ENCODE measurements at regions not wholly inside any gene's neighbourhood (a gene's known extent, or its start where the extent isn't known, plus 50 kb on each side); places are given as distances from the start of the nearest gene placed in this dataset.

DNA sequence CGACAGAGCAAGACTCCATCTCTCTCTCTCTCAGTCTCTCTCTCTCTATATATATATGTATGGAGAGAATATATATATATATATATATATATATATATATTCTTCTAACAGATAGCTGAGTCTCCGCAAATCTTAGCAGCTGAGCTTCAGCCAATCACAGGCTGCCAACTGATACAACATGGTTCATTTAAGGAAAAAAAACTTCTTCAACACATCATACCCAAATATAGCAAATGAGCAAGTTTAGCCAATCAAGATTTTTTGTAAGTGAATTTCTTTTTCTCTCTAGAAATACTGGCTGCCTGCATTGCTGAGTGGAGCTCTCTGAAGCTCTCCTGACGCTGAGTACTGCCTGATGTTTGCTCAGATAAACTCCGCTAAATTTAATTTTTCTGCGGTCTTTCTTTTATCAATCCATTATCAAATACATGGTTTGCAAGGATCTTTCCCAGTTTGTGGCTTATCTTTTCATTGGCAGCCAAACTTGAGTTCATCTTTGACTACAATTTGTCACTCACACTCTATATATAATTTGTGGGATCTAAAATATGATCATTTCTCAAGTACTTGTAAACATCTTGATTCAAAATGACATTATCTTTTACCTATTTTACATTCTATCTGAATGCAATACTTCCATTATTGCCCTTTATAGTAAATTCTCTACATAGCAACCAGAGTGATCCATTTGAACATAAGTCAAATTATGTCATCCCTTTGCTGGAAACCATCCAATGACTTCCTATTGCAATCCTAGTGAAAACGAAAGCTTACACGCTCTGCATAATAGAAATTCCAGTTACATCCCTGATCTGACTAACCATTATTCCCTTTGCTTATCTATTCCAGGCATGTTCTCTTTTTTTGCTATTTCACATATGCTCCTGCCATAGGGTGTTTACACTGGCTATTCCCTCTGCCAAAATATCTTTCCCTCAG is 2131.7 kb downstream of the MRPL39 start:
- H3K4me1 ChIP-seq (ENCODE audit: insufficient read depth) = peaks cover 4% of the 10 kb centered on the region; the same call in 1 of the 2 replicates
- H3K9me2 ChIP-seq (ENCODE audit: insufficient read depth) = no peaks in the 10 kb centered on the region
- no peak for DNase-seq (ENCODE audit: low spot score)
- no peak overlapping the region for H3K4me3 Mint-ChIP-seq
- H3K27ac Mint-ChIP-seq = no peak overlapping the region
- no peak overlapping the region for H3K27ac ChIP-seq (ENCODE audit: low read depth)
- H3K4me2 ChIP-seq = no peak overlapping the region
- H3K4me1 Mint-ChIP-seq = peaks cover 7% of the 10 kb centered on the region
- no peaks in the 10 kb centered on the region for H3F3A ChIP-seq (replicated peaks; ENCODE audit: low read depth)
- no peak overlapping the region for H2AFZ ChIP-seq
- H3K4me3 ChIP-seq = no peak overlapping the region
- no peaks in the 10 kb centered on the region for H3K36me3 Mint-ChIP-seq (ENCODE audit: low read depth)
- ATAC-seq = no peak
- peaks cover 1% of the 10 kb centered on the region for H3K27me3 Mint-ChIP-seq (ENCODE audit: insufficient read depth, low read depth, poor library complexity)
- no peaks in the 10 kb centered on the region for H3K27me3 ChIP-seq (ENCODE audit: insufficient read depth)
- no peaks in the 10 kb centered on the region for H3K79me2 ChIP-seq (replicated peaks; ENCODE audit: insufficient read depth)
- no peaks in the 10 kb centered on the region for H3K9me3 Mint-ChIP-seq
- H3K36me3 ChIP-seq (ENCODE audit: insufficient read depth) = no peaks in the 10 kb centered on the region
- no peaks in the 10 kb centered on the region for H4K20me1 ChIP-seq (replicated peaks; ENCODE audit: insufficient read depth)
- TF ChIP-seq, protein P1, sequence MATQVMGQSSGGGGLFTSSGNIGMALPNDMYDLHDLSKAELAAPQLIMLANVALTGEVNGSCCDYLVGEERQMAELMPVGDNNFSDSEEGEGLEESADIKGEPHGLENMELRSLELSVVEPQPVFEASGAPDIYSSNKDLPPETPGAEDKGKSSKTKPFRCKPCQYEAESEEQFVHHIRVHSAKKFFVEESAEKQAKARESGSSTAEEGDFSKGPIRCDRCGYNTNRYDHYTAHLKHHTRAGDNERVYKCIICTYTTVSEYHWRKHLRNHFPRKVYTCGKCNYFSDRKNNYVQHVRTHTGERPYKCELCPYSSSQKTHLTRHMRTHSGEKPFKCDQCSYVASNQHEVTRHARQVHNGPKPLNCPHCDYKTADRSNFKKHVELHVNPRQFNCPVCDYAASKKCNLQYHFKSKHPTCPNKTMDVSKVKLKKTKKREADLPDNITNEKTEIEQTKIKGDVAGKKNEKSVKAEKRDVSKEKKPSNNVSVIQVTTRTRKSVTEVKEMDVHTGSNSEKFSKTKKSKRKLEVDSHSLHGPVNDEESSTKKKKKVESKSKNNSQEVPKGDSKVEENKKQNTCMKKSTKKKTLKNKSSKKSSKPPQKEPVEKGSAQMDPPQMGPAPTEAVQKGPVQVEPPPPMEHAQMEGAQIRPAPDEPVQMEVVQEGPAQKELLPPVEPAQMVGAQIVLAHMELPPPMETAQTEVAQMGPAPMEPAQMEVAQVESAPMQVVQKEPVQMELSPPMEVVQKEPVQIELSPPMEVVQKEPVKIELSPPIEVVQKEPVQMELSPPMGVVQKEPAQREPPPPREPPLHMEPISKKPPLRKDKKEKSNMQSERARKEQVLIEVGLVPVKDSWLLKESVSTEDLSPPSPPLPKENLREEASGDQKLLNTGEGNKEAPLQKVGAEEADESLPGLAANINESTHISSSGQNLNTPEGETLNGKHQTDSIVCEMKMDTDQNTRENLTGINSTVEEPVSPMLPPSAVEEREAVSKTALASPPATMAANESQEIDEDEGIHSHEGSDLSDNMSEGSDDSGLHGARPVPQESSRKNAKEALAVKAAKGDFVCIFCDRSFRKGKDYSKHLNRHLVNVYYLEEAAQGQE (IDR thresholded peaks at IDR 0.05; ENCODE audit: unreplicated experiment) = no peak
- TF ChIP-seq EZH2phosphoT487 (IDR thresholded peaks at IDR 0.05; ENCODE audit: unreplicated experiment) = no peak

DNA sequence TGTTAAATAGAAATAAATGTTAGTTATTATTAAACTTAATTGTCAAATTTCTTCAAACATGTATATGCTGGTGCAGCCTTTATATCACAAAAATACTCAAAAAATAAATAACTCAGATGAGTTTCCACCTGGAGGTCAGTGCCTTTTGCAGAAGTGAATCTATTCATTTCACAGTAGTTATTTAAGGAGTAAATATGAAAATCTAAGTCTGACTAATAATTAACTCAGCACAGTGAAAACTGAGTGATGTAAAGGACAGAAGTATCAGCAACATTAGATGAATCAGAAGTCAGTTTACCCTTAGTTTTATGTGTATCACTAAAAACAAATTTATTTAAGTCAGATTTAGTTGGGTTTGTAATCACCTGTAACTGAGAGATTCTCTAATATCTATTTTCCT is 2135.4 kb downstream of the MRPL39 start:
- H3K27ac ChIP-seq (ENCODE audit: low read depth) = no peak overlapping the region
- H3K79me2 ChIP-seq (replicated peaks; ENCODE audit: insufficient read depth) = no peaks in the 10 kb centered on the region
- peaks cover 15% of the 10 kb centered on the region for H3K4me1 ChIP-seq (ENCODE audit: insufficient read depth)
- H3K4me3 ChIP-seq = no peak overlapping the region
- H4K20me1 ChIP-seq (replicated peaks; ENCODE audit: insufficient read depth) = no peaks in the 10 kb centered on the region
- no peaks in the 10 kb centered on the region for H3F3A ChIP-seq (replicated peaks; ENCODE audit: low read depth)
- H3K9me3 Mint-ChIP-seq = no peaks in the 10 kb centered on the region
- no peak overlapping the region for H3K4me2 ChIP-seq
- no peaks in the 10 kb centered on the region for H3K9me2 ChIP-seq (ENCODE audit: insufficient read depth)
- H3K36me3 Mint-ChIP-seq (ENCODE audit: low read depth) = no peaks in the 10 kb centered on the region
- no peak for ATAC-seq
- H3K4me1 Mint-ChIP-seq = peaks cover 8% of the 10 kb centered on the region
- H3K27me3 ChIP-seq (ENCODE audit: insufficient read depth) = no peaks in the 10 kb centered on the region
- H3K36me3 ChIP-seq (ENCODE audit: insufficient read depth) = no peaks in the 10 kb centered on the region
- H3K4me3 Mint-ChIP-seq = no peak overlapping the region
- no peak overlapping the region for H2AFZ ChIP-seq
- no peak for DNase-seq (ENCODE audit: low spot score)
- no peaks in the 10 kb centered on the region for H3K27me3 Mint-ChIP-seq (ENCODE audit: insufficient read depth, low read depth, poor library complexity)
- H3K27ac Mint-ChIP-seq = no peak overlapping the region
- TF ChIP-seq EZH2 (IDR thresholded peaks at IDR 0.05; ENCODE audit: low read depth, unreplicated experiment) (no peak), EZH2phosphoT487 (IDR thresholded peaks at IDR 0.05; ENCODE audit: unreplicated experiment) (no peak), ZNF114 (CRISPR knock-in tag; IDR thresholded peaks at IDR 0.05) (no peak), JUNB (IDR thresholded peaks at IDR 0.05; ENCODE audit: unreplicated experiment) (no peak), CREB1 (CRISPR knock-in tag; IDR thresholded peaks at IDR 0.05; ENCODE audit: low read depth) (no peak), NANOG (IDR thresholded peaks at IDR 0.05; ENCODE audit: borderline replicate concordance) (no peak)
- TF ChIP-seq, protein P2, sequence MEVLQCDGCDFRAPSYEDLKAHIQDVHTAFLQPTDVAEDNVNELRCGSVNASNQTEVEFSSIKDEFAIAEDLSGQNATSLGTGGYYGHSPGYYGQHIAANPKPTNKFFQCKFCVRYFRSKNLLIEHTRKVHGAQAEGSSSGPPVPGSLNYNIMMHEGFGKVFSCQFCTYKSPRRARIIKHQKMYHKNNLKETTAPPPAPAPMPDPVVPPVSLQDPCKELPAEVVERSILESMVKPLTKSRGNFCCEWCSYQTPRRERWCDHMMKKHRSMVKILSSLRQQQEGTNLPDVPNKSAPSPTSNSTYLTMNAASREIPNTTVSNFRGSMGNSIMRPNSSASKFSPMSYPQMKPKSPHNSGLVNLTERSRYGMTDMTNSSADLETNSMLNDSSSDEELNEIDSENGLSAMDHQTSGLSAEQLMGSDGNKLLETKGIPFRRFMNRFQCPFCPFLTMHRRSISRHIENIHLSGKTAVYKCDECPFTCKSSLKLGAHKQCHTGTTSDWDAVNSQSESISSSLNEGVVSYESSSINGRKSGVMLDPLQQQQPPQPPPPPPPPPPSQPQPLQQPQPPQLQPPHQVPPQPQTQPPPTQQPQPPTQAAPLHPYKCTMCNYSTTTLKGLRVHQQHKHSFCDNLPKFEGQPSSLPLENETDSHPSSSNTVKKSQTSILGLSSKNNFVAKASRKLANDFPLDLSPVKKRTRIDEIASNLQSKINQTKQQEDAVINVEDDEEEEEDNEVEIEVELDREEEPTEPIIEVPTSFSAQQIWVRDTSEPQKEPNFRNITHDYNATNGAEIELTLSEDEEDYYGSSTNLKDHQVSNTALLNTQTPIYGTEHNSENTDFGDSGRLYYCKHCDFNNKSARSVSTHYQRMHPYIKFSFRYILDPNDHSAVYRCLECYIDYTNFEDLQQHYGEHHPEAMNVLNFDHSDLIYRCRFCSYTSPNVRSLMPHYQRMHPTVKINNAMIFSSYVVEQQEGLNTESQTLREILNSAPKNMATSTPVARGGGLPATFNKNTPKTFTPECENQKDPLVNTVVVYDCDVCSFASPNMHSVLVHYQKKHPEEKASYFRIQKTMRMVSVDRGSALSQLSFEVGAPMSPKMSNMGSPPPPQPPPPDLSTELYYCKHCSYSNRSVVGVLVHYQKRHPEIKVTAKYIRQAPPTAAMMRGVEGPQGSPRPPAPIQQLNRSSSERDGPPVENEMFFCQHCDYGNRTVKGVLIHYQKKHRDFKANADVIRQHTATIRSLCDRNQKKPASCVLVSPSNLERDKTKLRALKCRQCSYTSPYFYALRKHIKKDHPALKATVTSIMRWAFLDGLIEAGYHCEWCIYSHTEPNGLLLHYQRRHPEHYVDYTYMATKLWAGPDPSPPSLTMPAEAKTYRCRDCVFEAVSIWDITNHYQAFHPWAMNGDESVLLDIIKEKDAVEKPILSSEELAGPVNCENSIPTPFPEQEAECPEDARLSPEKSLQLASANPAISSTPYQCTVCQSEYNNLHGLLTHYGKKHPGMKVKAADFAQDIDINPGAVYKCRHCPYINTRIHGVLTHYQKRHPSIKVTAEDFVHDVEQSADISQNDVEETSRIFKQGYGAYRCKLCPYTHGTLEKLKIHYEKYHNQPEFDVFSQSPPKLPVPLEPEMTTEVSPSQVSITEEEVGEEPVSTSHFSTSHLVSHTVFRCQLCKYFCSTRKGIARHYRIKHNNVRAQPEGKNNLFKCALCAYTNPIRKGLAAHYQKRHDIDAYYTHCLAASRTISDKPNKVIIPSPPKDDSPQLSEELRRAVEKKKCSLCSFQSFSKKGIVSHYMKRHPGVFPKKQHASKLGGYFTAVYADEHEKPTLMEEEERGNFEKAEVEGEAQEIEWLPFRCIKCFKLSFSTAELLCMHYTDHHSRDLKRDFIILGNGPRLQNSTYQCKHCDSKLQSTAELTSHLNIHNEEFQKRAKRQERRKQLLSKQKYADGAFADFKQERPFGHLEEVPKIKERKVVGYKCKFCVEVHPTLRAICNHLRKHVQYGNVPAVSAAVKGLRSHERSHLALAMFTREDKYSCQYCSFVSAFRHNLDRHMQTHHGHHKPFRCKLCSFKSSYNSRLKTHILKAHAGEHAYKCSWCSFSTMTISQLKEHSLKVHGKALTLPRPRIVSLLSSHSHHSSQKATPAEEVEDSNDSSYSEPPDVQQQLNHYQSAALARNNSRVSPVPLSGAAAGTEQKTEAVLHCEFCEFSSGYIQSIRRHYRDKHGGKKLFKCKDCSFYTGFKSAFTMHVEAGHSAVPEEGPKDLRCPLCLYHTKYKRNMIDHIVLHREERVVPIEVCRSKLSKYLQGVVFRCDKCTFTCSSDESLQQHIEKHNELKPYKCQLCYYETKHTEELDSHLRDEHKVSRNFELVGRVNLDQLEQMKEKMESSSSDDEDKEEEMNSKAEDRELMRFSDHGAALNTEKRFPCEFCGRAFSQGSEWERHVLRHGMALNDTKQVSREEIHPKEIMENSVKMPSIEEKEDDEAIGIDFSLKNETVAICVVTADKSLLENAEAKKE (CRISPR knock-in tag; IDR thresholded peaks at IDR 0.05) = no peak
- TF ChIP-seq, protein P3, sequence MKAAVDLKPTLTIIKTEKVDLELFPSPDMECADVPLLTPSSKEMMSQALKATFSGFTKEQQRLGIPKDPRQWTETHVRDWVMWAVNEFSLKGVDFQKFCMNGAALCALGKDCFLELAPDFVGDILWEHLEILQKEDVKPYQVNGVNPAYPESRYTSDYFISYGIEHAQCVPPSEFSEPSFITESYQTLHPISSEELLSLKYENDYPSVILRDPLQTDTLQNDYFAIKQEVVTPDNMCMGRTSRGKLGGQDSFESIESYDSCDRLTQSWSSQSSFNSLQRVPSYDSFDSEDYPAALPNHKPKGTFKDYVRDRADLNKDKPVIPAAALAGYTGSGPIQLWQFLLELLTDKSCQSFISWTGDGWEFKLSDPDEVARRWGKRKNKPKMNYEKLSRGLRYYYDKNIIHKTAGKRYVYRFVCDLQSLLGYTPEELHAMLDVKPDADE (IDR thresholded peaks at IDR 0.05) = no peak

Measured in GM23338 (cell line).